ENCODE measurements at regions not wholly inside any gene's neighbourhood (a gene's known extent, or its start where the extent isn't known, plus 50 kb on each side); places are given as distances from the start of the nearest gene placed in this dataset.

DNA sequence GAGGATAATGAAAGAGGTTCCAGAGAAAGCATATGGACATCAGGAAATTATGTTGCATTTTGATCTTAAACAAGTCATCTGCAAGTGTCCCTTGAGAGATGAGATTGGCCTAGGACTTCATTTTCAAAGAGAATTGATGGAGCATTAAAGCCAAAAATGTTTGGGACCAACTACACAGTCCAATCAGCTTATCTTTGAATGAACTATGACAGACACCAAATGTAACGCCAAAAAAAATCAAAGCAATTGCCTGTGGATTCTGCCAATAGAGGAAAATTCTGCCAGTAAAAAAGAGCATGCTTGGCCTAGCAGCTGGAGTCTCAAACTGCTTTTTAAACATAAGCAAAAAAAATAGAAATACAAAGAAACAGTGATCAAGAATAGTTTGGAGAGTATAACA is 594.5 kb upstream of the CHAC2 start:
- FAIRE-seq (no peak), DNase-seq (ENCODE audit: low read depth, low spot score) (no peak)
- Histone ChIP-seq H3K4me2 (ENCODE audit: control insufficient read depth, extremely low read depth, insufficient read depth, low read depth, low read length) (no peak overlapping the region), H4K20me1 (ENCODE audit: control insufficient read depth, extremely low read depth, insufficient read depth, low read length) (no peaks in the 10 kb centered on the region), H3K27me3 (ENCODE audit: control insufficient read depth, extremely low read depth, insufficient read depth, low read length) (no peaks in the 10 kb centered on the region), H3K4me3 (ENCODE audit: control insufficient read depth in 2 of 3, extremely low read depth in 1 of 3, insufficient read depth in 2 of 3, low read depth in 1 of 3, low read length in 3 of 3) (no peak overlapping the region), H3K79me2 (ENCODE audit: control insufficient read depth, insufficient read depth, low read length) (no peaks in the 10 kb centered on the region), H3K9ac (ENCODE audit: control insufficient read depth, extremely low read depth, insufficient read depth, low read length) (no peak overlapping the region), H3K27ac (ENCODE audit: control insufficient read depth, insufficient read depth, low read length) (no peak overlapping the region), H3K4me1 (ENCODE audit: control insufficient read depth, extremely low read depth, insufficient read depth, low read length) (no peaks in the 10 kb centered on the region), H3K9me1 (ENCODE audit: control insufficient read depth, extremely low read depth, insufficient read depth, low read length) (no peaks in the 10 kb centered on the region), H3K9me3 (ENCODE audit: control insufficient read depth, low read depth, low read length) (no peaks in the 10 kb centered on the region), H3K36me3 (ENCODE audit: control insufficient read depth in 2 of 2, extremely low read depth in 1 of 2, insufficient read depth in 2 of 2, low read length in 2 of 2) (no peaks in the 10 kb centered on the region), H2AFZ (ENCODE audit: control insufficient read depth, low read length) (no peak overlapping the region)
- no peak for TF ChIP-seq EZH2 (IDR thresholded peaks at IDR 0.05; ENCODE audit: low read length)
- TF ChIP-seq CTCF (optimal IDR thresholded peaks at IDR 0.05 in 1 of 3, IDR thresholded peaks at IDR 0.05 in 1 of 3, conservative IDR thresholded peaks at IDR 0.05 in 1 of 3; ENCODE audit: extremely low read depth in 1 of 3, insufficient read depth in 2 of 3, low read length in 3 of 3) = no peak
- dilution Hi-C loops (cut with MboI; ENCODE audit: extremely low pct_ligation_motif_present, low sequenced_read_pairs) = no loop called here

- Histone ChIP-seq H4K20me1 (ENCODE audit: control insufficient read depth, extremely low read depth, insufficient read depth, low read length) (no peaks in the 10 kb centered on the region), H3K27me3 (ENCODE audit: control insufficient read depth, extremely low read depth, insufficient read depth, low read length) (no peaks in the 10 kb centered on the region), H3K9ac (ENCODE audit: control insufficient read depth, extremely low read depth, insufficient read depth, low read length) (no peak overlapping the region), H3K27ac (ENCODE audit: control insufficient read depth, insufficient read depth, low read length) (no peak overlapping the region), H3K4me3 (ENCODE audit: control insufficient read depth in 2 of 3, extremely low read depth in 1 of 3, insufficient read depth in 2 of 3, low read depth in 1 of 3, low read length in 3 of 3) (no peak overlapping the region), H3K4me1 (ENCODE audit: control insufficient read depth, extremely low read depth, insufficient read depth, low read length) (no peaks in the 10 kb centered on the region), H3K4me2 (ENCODE audit: control insufficient read depth, extremely low read depth, insufficient read depth, low read depth, low read length) (no peak overlapping the region), H3K9me1 (ENCODE audit: control insufficient read depth, extremely low read depth, insufficient read depth, low read length) (no peaks in the 10 kb centered on the region), H2AFZ (ENCODE audit: control insufficient read depth, low read length) (no peak overlapping the region), H3K79me2 (ENCODE audit: control insufficient read depth, insufficient read depth, low read length) (no peaks in the 10 kb centered on the region), H3K36me3 (ENCODE audit: control insufficient read depth in 2 of 2, extremely low read depth in 1 of 2, insufficient read depth in 2 of 2, low read length in 2 of 2) (no peaks in the 10 kb centered on the region), H3K9me3 (ENCODE audit: control insufficient read depth, low read depth, low read length) (no peaks in the 10 kb centered on the region)
- no peak for DNase-seq (ENCODE audit: low read depth, low spot score)
- FAIRE-seq = no peak
- TF ChIP-seq EZH2 (IDR thresholded peaks at IDR 0.05; ENCODE audit: low read length) (no peak), CTCF (optimal IDR thresholded peaks at IDR 0.05 in 1 of 3, IDR thresholded peaks at IDR 0.05 in 1 of 3, conservative IDR thresholded peaks at IDR 0.05 in 1 of 3; ENCODE audit: extremely low read depth in 1 of 3, insufficient read depth in 2 of 3, low read length in 3 of 3) (no peak)
- dilution Hi-C loops (cut with MboI; ENCODE audit: extremely low pct_ligation_motif_present, low sequenced_read_pairs) = no loop called here
These were observed 597.1 kb upstream of the CHAC2 start for GRCh38 chr2:53170466-53170865.
